ENCODE measurements at regions not wholly inside any gene's neighbourhood (a gene's known extent, or its start where the extent isn't known, plus 50 kb on each side); places are given as distances from the start of the nearest gene placed in this dataset.
"Not testable (repeated sequence)": the region's sequence is repeated elsewhere in the genome, so short reads cannot be mapped to it uniquely, and the experiment has no call there.

- no peak for DNase-seq
Measured at GRCh38 chr3:15851735-15852134, 54.0 kb upstream of the ANKRD28 start.

GRCh38 chr3:15858547-15859506, 61.0 kb upstream of the ANKRD28 start:
- peak; percentile 67 for DNase-seq

- peak; percentile 80 for DNase-seq
Measured at GRCh38 chr3:15859507-15860013, 61.8 kb upstream of the ANKRD28 start.

- DNase-seq = no peak
Measured at GRCh38 chr3:15860014-15860934, 62.5 kb upstream of the ANKRD28 start.

GRCh38 chr3:15861163-15861562, 63.4 kb upstream of the ANKRD28 start:
- DNase-seq = no peak

- no peak for DNase-seq
Measured at GRCh38 chr3:15872807-15873206, 75.0 kb upstream of the ANKRD28 start.

- no peak for DNase-seq
Measured at GRCh38 chr3:15873415-15873814, 75.6 kb upstream of the ANKRD28 start.

GRCh38 chr3:15875016-15875689, 77.4 kb upstream of the ANKRD28 start:
- DNase-seq = no peak

GRCh38 chr3:15876669-15877068, 78.9 kb upstream of the ANKRD28 start:
- no peak for DNase-seq

GRCh38 chr3:15877813-15878212, 80.0 kb upstream of the ANKRD28 start:
- DNase-seq = no peak

GRCh38 chr3:15879787-15880186, 82.0 kb upstream of the ANKRD28 start:
- DNase-seq = not testable (repeated sequence)

- no peak for DNase-seq
Measured at GRCh38 chr3:15882577-15882976, 84.8 kb upstream of the ANKRD28 start.

- no peak for DNase-seq
Measured at GRCh38 chr3:15884132-15884531, 86.4 kb upstream of the ANKRD28 start.

GRCh38 chr3:15886521-15886920, 88.7 kb upstream of the ANKRD28 start:
- DNase-seq = no peak

- DNase-seq = no peak
Measured at GRCh38 chr3:15887261-15887660, 89.5 kb upstream of the ANKRD28 start.

GRCh38 chr3:15889936-15890335, 92.2 kb upstream of the ANKRD28 start:
- no peak for DNase-seq

- no peak for DNase-seq
Measured at GRCh38 chr3:15892311-15893227, 94.8 kb upstream of the ANKRD28 start.

- no peak for DNase-seq
Measured at GRCh38 chr3:15894382-15894781, 96.6 kb upstream of the ANKRD28 start.

GRCh38 chr3:15896500-15896899, 98.7 kb upstream of the ANKRD28 start:
- DNase-seq = no peak

GRCh38 chr3:15899388-15899787, 101.6 kb upstream of the ANKRD28 start:
- DNase-seq = no peak

- DNase-seq = no peak
Measured at GRCh38 chr3:15903164-15903563, 105.4 kb upstream of the ANKRD28 start.

Data from CD4-positive, alpha-beta T cell treated with Interleukin-12 subunit alpha and Interleukin-12 subunit beta, for 1 hour (primary cell).